ENCODE measurements at regions not wholly inside any gene's neighbourhood (a gene's known extent, or its start where the extent isn't known, plus 50 kb on each side); places are given as distances from the start of the nearest gene placed in this dataset.

DNA sequence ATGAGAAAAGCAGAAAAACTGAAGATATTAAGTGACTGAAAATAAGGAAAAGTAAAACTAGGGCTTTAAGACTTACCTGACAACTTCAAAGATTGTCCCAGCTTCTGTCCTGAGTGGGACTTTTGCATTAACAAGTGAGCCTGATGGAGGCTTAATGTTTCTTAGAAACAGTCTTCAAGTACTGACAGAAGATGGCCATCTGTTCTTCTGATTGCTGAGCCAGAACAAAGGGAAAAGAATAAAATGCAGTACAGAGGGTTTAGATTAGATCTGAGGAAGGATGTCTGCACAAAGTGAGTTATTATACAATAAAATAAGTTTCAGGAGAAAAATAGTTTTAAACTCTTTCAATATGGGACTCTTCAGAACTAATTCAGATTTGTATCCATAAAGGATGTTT lies 500.7 kb downstream of the CETN3 start:
- Histone ChIP-seq H3K27me3 (ENCODE audit: control insufficient read depth in 2 of 2, insufficient read depth in 2 of 2, low read length in 2 of 2) (no peaks in the 10 kb centered on the region), H3K27ac (ENCODE audit: insufficient read depth, low read depth, low read length) (no peak overlapping the region), H3K4me2 (ENCODE audit: insufficient read depth, low read length) (no peak overlapping the region), H3K9ac (replicated peaks; ENCODE audit: extremely low read depth, insufficient read depth, low read length) (no peak overlapping the region), H3K36me3 (ENCODE audit: control insufficient read depth in 2 of 2, extremely low read depth in 1 of 2, insufficient read depth in 2 of 2, low read length in 2 of 2) (no peaks in the 10 kb centered on the region), H3K9me3 (replicated peaks; ENCODE audit: control insufficient read depth, insufficient read depth, low read length) (no peaks in the 10 kb centered on the region), H3K4me1 (ENCODE audit: control insufficient read depth, extremely low read depth, insufficient read depth, low read length) (no peaks in the 10 kb centered on the region), H3K4me3 (replicated peaks in 1 of 3; ENCODE audit: insufficient read depth in 1 of 3, low read depth in 1 of 3, low read length in 3 of 3) (no peak overlapping the region), H2AFZ (ENCODE audit: low read depth, low read length) (no peak overlapping the region), H3K79me2 (ENCODE audit: control insufficient read depth, insufficient read depth, low read length) (no peaks in the 10 kb centered on the region), H3K9me1 (replicated peaks; ENCODE audit: control insufficient read depth, extremely low read depth, insufficient read depth, low read length) (no peaks in the 10 kb centered on the region), H4K20me1 (replicated peaks; ENCODE audit: control insufficient read depth, extremely low read depth, insufficient read depth, low read length) (no peaks in the 10 kb centered on the region)
- BruUV-seq (replicated peaks): no TSS peak
- ChIA-PET CTCF (interaction anchor here (1.0 to 1.8 kb wide), 2 partner anchors 9 to 73 kb away, joined by 3 to 4 read pairs; no protein-coding TSS in a partner anchor), POLR2A (no interaction called here)
- TF ChIP-seq GATA2 (IDR thresholded peaks at IDR 0.05; ENCODE audit: insufficient read depth, insufficient read length, low read depth, low read length): no peak
- TF ChIP-seq, protein P1, sequence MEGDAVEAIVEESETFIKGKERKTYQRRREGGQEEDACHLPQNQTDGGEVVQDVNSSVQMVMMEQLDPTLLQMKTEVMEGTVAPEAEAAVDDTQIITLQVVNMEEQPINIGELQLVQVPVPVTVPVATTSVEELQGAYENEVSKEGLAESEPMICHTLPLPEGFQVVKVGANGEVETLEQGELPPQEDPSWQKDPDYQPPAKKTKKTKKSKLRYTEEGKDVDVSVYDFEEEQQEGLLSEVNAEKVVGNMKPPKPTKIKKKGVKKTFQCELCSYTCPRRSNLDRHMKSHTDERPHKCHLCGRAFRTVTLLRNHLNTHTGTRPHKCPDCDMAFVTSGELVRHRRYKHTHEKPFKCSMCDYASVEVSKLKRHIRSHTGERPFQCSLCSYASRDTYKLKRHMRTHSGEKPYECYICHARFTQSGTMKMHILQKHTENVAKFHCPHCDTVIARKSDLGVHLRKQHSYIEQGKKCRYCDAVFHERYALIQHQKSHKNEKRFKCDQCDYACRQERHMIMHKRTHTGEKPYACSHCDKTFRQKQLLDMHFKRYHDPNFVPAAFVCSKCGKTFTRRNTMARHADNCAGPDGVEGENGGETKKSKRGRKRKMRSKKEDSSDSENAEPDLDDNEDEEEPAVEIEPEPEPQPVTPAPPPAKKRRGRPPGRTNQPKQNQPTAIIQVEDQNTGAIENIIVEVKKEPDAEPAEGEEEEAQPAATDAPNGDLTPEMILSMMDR (IDR thresholded peaks at IDR 0.05; ENCODE audit: extremely low read depth in 1 of 2, insufficient read depth in 1 of 2, low read depth in 1 of 2, low read length in 2 of 2): no peak
- no peak for TF ChIP-seq POLR2AphosphoS5 (IDR thresholded peaks at IDR 0.05; ENCODE audit: insufficient read depth, low read depth, low read length)
- TF ChIP-seq JUN (IDR thresholded peaks at IDR 0.05; ENCODE audit: borderline replicate concordance, insufficient read depth, insufficient read length, low read depth): no peak
- no peak for TF ChIP-seq EZH2 (IDR thresholded peaks at IDR 0.05; ENCODE audit: borderline replicate concordance, low read depth, low read length, severe bottlenecking)
- TF ChIP-seq FOS (IDR thresholded peaks at IDR 0.05; ENCODE audit: borderline replicate concordance, insufficient read depth, low read length): no peak
- TF ChIP-seq POLR2A (IDR thresholded peaks at IDR 0.05; ENCODE audit: low read depth, low read length): no peak
- TF ChIP-seq MYC (IDR thresholded peaks at IDR 0.05; ENCODE audit: low read depth, low read length): no peak
- TF ChIP-seq, protein P2, sequence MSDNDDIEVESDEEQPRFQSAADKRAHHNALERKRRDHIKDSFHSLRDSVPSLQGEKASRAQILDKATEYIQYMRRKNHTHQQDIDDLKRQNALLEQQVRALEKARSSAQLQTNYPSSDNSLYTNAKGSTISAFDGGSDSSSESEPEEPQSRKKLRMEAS (IDR thresholded peaks at IDR 0.05; ENCODE audit: insufficient read depth, insufficient read length): no peak
- DNase-seq (ENCODE audit: low read depth, low spot score) (no peak), FAIRE-seq (no peak)
- dilution Hi-C loops (cut with MboI; ENCODE audit: extremely low pct_ligation_motif_present, low sequenced_read_pairs): no loop called here
- intact Hi-C loops (cut with micrococcal nuclease): no loop called here

Data from endothelial cell of umbilical vein (primary cell).